CD8-positive, alpha-beta memory T cell (primary cell): ENCODE measurements at regions not wholly inside any gene's neighbourhood (a gene's known extent, or its start where the extent isn't known, plus 50 kb on each side); places are given as distances from the start of the nearest gene placed in this dataset.

ENCODE experiments used
- CTCF ChIA-PET: fragments of 350-600 bp; sonication (Branson Sonifier 250); formaldehyde crosslinking; loops from one replicate; lab custom pipeline; 2021; ENCODE audit warnings: antibody characterized with exemption; lab: Charles Lee
- POLR2A ChIA-PET: fragments of 350-600 bp; sonication (Branson Sonifier 250); formaldehyde crosslinking; loops from one replicate; lab custom pipeline; 2021; ENCODE audit warnings: antibody characterized with exemption; lab: Charles Lee
- DNase-seq, 5 donors: peaks; one replicate each; pipeline versions ENCODE4 v3.0.0 to v3.0.0-alpha.2; 2020 to 2022; ENCODE audit warnings: mixed read lengths in 1 of 5
- H3K27ac ChIP-seq: one replicate; pipeline ENCODE4 v1.7.0; 2013; ENCODE audit warnings: low read depth, mild to moderate bottlenecking, low read length, moderate library complexity
- H3K27me3 ChIP-seq: 2 replicates; pipeline ENCODE4 v1.7.0; 2013; ENCODE audit warnings: low read length, mild to moderate bottlenecking; ENCODE audit not compliant: insufficient read depth, poor library complexity, severe bottlenecking
- H3K36me3 ChIP-seq: 2 replicates; pipeline ENCODE4 v1.7.0; 2013; ENCODE audit warnings: mild to moderate bottlenecking, low read length, moderate library complexity; ENCODE audit not compliant: insufficient read depth
- H3K4me1 ChIP-seq: 2 replicates; pipeline ENCODE4 v1.7.0; 2013; ENCODE audit warnings: mild to moderate bottlenecking, low read length, moderate library complexity; ENCODE audit not compliant: insufficient read depth
- H3K4me3 ChIP-seq: 2 replicates; pipeline ENCODE4 v1.7.0; 2013; ENCODE audit warnings: mild to moderate bottlenecking, low read length
- H3K9me3 ChIP-seq: 2 replicates; pipeline ENCODE4 v1.7.0; 2013; ENCODE audit warnings: mild to moderate bottlenecking, low read length
- H3K27ac Mint-ChIP-seq, 8 donors: one replicate each; pipeline ENCODE4 v1.8.0; 2020 to 2021; ENCODE audit warnings: mixed read lengths in 8 of 8, mild to moderate bottlenecking in 6 of 8, inconsistent platforms in 3 of 8, moderate library complexity in 3 of 8
- H3K27me3 Mint-ChIP-seq, 2 donors: one replicate each; pipeline ENCODE4 v1.8.0; 2020 to 2021; ENCODE audit warnings: mixed read lengths in 2 of 2, mild to moderate bottlenecking in 1 of 2, moderate library complexity in 1 of 2
- H3K36me3 Mint-ChIP-seq, 3 donors: one replicate each; pipeline ENCODE4 v1.8.0; 2020 to 2021; ENCODE audit warnings: mixed read lengths in 3 of 3, inconsistent platforms in 1 of 3, mild to moderate bottlenecking in 1 of 3
- H3K4me1 Mint-ChIP-seq, 3 donors: one replicate each; pipeline ENCODE4 v1.8.0; 2020 to 2021; ENCODE audit warnings: mixed read lengths in 3 of 3, inconsistent platforms in 1 of 3, mild to moderate bottlenecking in 1 of 3
- H3K4me3 Mint-ChIP-seq, 7 donors: one replicate each; pipeline ENCODE4 v1.8.0; 2020 to 2021; ENCODE audit warnings: mixed read lengths in 7 of 7, mild to moderate bottlenecking in 6 of 7, moderate library complexity in 4 of 7, inconsistent platforms in 2 of 7
- H3K9me3 Mint-ChIP-seq, 5 donors: one replicate each; pipeline ENCODE4 v1.8.0; 2020 to 2022; ENCODE audit warnings: mixed read lengths in 5 of 5, mild to moderate bottlenecking in 3 of 5, moderate library complexity in 2 of 5, inconsistent platforms in 1 of 5

DNA sequence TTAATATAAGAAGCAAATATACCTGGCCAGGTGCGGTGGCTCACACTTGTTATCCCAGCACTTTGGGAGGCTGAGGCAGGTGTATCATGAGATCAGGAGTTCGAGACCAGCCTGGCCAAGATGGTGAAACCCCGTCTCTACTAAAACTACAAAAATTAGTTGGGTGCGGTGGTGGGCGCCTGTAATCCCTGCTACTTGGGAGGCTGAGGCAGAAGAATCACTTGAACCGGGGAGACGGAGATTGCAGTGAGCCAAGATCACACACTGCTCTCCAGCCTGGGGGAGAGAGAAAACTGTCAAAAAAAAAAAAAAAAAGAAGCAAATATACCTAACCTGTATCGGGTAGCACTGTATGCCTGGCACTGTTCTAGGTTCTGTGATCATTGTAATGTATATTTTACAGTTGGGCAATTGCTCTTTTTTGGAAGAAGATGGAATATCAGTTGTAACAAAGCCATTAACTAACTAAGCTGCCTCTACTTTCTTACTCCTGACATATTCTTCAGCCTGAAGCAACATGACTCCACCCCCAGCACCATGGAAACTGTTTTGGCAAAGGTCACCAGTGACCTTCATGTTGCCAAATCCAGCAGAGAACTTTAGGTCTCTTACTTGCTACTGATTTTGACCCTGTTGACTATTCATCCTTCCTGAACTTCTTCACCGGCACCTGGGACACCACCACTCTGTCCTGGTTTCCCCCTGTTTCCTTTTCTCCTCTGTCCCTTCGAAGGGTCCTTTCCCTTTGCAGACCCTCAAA lies 203.8 kb downstream of the RPLP1 start:
- ChIA-PET POLR2A (no interaction called here), CTCF (no interaction called here)
- H3K36me3 Mint-ChIP-seq: no peaks in the 10 kb centered on the region

DNA sequence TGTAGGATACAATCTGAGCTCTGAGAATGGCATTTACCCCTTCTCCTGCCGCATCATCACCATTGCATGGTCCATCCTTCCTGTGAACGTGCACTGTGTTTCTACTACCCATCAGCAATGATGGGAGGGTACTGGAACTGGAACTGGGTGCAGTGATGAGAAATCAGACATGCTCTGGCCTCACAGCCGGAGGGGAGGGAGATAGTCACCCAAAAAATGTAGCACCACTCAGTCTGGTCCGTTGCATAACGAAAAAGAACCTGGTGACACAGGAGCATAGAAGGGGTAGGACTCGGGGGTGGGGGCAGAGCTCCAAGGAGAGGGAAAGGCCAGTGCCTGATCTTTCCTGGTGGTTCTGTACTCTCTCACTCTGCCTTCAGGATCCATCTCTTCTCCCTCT lies 205.0 kb downstream of the RPLP1 start:
- no peak for DNase-seq
- no peak overlapping the region for H3K4me3 Mint-ChIP-seq
- H3K27ac Mint-ChIP-seq: no peak overlapping the region
- POLR2A ChIA-PET: no interaction called here
- H3K36me3 Mint-ChIP-seq: no peaks in the 10 kb centered on the region
- Histone ChIP-seq H3K9me3 (no peaks in the 10 kb centered on the region), H3K27me3 (no peaks in the 10 kb centered on the region), H3K4me1 (no peaks in the 10 kb centered on the region), H3K27ac (no peak overlapping the region), H3K36me3 (no peaks in the 10 kb centered on the region), H3K4me3 (no peak overlapping the region)
- no peaks in the 10 kb centered on the region for H3K27me3 Mint-ChIP-seq
- CTCF ChIA-PET: interaction anchor here (1.1 kb wide), 1 partner anchor 9 kb away, joined by 3 read pairs; no protein-coding TSS in a partner anchor
- no peaks in the 10 kb centered on the region for H3K9me3 Mint-ChIP-seq
- H3K4me1 Mint-ChIP-seq: peaks cover 7 to 15% (median 10%) of the 10 kb centered on the region in 3 donors

More for the DNA sequence above, 203.8 kb downstream of the RPLP1 start:
- no peaks in the 10 kb centered on the region for H3K4me1 ChIP-seq
- H3K27me3 ChIP-seq: no peaks in the 10 kb centered on the region
- no peaks in the 10 kb centered on the region for H3K9me3 Mint-ChIP-seq
- no peak overlapping the region for H3K4me3 ChIP-seq
- no peaks in the 10 kb centered on the region for H3K27me3 Mint-ChIP-seq
- H3K36me3 ChIP-seq: no peaks in the 10 kb centered on the region
- peak in 1 of 5 donors; percentile 9 for DNase-seq
- H3K27ac ChIP-seq: no peak overlapping the region
- H3K27ac Mint-ChIP-seq: no peak overlapping the region
- peaks cover 18 to 26% (median 21%) of the 10 kb centered on the region in 3 donors for H3K4me1 Mint-ChIP-seq
- no peaks in the 10 kb centered on the region for H3K9me3 ChIP-seq
- H3K4me3 Mint-ChIP-seq: no peak overlapping the region

DNA sequence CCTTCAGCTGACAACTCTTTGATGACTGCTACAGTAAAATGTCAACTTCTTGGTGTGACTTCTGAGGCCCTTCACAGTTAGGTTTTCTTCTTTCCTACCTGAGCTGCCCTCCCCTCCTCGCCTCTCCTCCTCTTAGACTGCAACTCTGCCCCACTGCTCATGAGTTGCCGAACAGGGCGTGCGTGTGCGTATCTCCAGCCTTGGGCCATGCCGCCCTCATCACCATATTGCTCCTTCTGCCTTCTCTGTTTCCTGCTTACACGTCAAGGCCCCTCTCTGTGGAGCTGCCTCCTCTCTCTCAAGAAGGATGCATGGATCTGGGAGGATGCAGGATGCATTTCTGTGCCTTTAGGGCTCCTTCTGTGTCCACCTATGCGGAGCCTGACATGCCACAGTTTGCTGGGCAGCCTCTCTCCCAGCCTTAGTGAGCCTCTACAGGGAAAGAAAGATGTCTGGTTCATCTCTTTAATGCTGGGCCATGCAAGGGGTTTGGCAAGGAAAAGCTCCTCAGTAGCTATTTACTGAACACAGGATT lies 205.9 kb downstream of the RPLP1 start:
- no peak for DNase-seq
- Histone ChIP-seq H3K4me3 (no peak overlapping the region), H3K9me3 (no peaks in the 10 kb centered on the region), H3K4me1 (no peaks in the 10 kb centered on the region), H3K27ac (no peak overlapping the region), H3K36me3 (no peaks in the 10 kb centered on the region), H3K27me3 (no peaks in the 10 kb centered on the region)
- Mint-ChIP-seq H3K9me3 (no peaks in the 10 kb centered on the region), H3K36me3 (no peaks in the 10 kb centered on the region), H3K4me3 (no peak overlapping the region), H3K27me3 (no peaks in the 10 kb centered on the region), H3K27ac (no peak overlapping the region), H3K4me1 (peaks cover 4 to 11% (median 10%) of the 10 kb centered on the region in 3 donors)
- POLR2A ChIA-PET: no interaction called here
- CTCF ChIA-PET: interaction anchor here (1.1 kb wide), 1 partner anchor 8 kb away, joined by 3 read pairs; no protein-coding TSS in a partner anchor

GRCh38 chr15:69659454-69660050 lies 206.9 kb downstream of the RPLP1 start:
- Mint-ChIP-seq H3K4me3 (no peak overlapping the region), H3K27ac (no peak overlapping the region), H3K36me3 (no peaks in the 10 kb centered on the region), H3K4me1 (peaks cover 4 to 16% (median 15%) of the 10 kb centered on the region in 3 donors), H3K9me3 (no peaks in the 10 kb centered on the region), H3K27me3 (no peaks in the 10 kb centered on the region)
- Histone ChIP-seq H3K9me3 (no peaks in the 10 kb centered on the region), H3K27me3 (no peaks in the 10 kb centered on the region), H3K4me1 (no peaks in the 10 kb centered on the region), H3K4me3 (no peak overlapping the region), H3K36me3 (no peaks in the 10 kb centered on the region), H3K27ac (no peak overlapping the region)
- ChIA-PET POLR2A (no interaction called here), CTCF (no interaction called here)
- no peak for DNase-seq

DNA sequence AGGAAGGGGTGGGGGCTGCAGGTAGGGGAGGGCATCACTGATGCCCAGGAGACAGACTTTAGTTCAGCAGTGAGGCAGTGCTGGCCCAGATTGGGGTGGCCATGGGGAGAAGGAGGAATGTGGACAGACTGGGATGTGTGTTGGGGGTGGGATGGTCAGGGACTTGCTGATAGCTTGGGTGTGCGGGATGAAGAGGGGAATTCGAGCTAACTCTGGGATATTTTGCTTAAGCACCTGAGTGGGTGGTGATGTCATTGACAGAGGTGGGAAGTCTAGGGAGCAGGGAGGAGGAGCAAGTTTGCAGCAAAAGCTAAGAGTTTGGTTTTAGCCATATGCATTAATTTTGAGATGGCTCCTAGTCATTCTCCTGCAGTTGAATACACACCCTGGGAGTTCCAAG lies 207.5 kb downstream of the RPLP1 start:
- CTCF ChIA-PET: no interaction called here
- Histone ChIP-seq H3K27me3 (no peaks in the 10 kb centered on the region), H3K4me3 (no peak overlapping the region), H3K36me3 (no peaks in the 10 kb centered on the region), H3K4me1 (no peaks in the 10 kb centered on the region), H3K27ac (no peak overlapping the region), H3K9me3 (no peaks in the 10 kb centered on the region)
- H3K9me3 Mint-ChIP-seq: no peaks in the 10 kb centered on the region
- no peak overlapping the region for H3K27ac Mint-ChIP-seq
- peak in 1 of 5 donors; percentile 8 for DNase-seq
- H3K36me3 Mint-ChIP-seq: no peaks in the 10 kb centered on the region
- H3K27me3 Mint-ChIP-seq: no peaks in the 10 kb centered on the region
- POLR2A ChIA-PET: no interaction called here
- H3K4me3 Mint-ChIP-seq: no peak overlapping the region
- H3K4me1 Mint-ChIP-seq: peaks cover 9 to 20% (median 19%) of the 10 kb centered on the region in 3 donors

- Histone ChIP-seq H3K27me3 (no peaks in the 10 kb centered on the region), H3K4me3 (no peak overlapping the region), H3K27ac (no peak overlapping the region), H3K4me1 (peaks cover 4% of the 10 kb centered on the region), H3K36me3 (no peaks in the 10 kb centered on the region), H3K9me3 (no peaks in the 10 kb centered on the region)
- H3K4me3 Mint-ChIP-seq: no peak overlapping the region
- no peaks in the 10 kb centered on the region for H3K36me3 Mint-ChIP-seq
- no peak for DNase-seq
- POLR2A ChIA-PET: no interaction called here
- no peaks in the 10 kb centered on the region for H3K27me3 Mint-ChIP-seq
- CTCF ChIA-PET: no interaction called here
- H3K27ac Mint-ChIP-seq: no peak overlapping the region
- peaks cover 16 to 27% (median 26%) of the 10 kb centered on the region in 3 donors for H3K4me1 Mint-ChIP-seq
- H3K9me3 Mint-ChIP-seq: no peaks in the 10 kb centered on the region
Observed at GRCh38 chr15:69660658-69661405, 208.2 kb downstream of the RPLP1 start.

DNA sequence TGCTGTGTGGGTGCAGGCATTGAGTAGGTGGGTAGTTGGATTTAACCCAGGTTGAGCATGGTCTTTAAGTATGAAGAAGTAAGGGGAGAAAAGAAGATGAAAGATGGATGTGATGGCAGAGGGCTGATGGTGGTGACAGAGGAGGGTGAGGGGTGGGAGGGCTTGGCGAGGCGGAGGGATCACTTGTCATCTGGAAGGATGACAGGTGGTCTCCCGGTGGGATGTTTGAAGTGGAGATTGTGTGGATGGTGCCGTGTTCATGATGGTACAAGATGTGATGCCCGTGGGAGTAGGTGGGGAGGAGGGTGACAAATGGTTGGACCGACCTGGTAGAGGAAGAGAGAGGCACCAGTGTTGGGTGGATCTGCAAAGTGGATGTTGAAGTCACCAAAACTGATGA lies 208.8 kb downstream of the RPLP1 start:
- H3K27ac ChIP-seq: no peak overlapping the region
- Mint-ChIP-seq H3K36me3 (no peaks in the 10 kb centered on the region), H3K4me3 (no peak overlapping the region), H3K4me1 (peaks cover 22 to 33% (median 32%) of the 10 kb centered on the region in 3 donors), H3K27me3 (no peaks in the 10 kb centered on the region), H3K27ac (no peak overlapping the region), H3K9me3 (no peaks in the 10 kb centered on the region)
- H3K4me1 ChIP-seq: peaks cover 8% of the 10 kb centered on the region
- H3K36me3 ChIP-seq: no peaks in the 10 kb centered on the region
- H3K27me3 ChIP-seq: no peaks in the 10 kb centered on the region
- ChIA-PET CTCF (no interaction called here), POLR2A (no interaction called here)
- no peak overlapping the region for H3K4me3 ChIP-seq
- H3K9me3 ChIP-seq: no peaks in the 10 kb centered on the region
- peak in 1 of 5 donors; percentile 32 for DNase-seq
